Activated B cell treated with CpG ODN at 0.5 μM for 24 hours (primary cell): ENCODE measurements at regions not wholly inside any gene's neighbourhood (a gene's known extent, or its start where the extent isn't known, plus 50 kb on each side); places are given as distances from the start of the nearest gene placed in this dataset.

ENCODE experiments used
- ATAC-seq: fragments of 200-7000 bp; cut with Tn5 transposase; one replicate; pipeline ENCODE4 v1.10.0; 2021; ENCODE audit warnings: low read depth, mild to moderate bottlenecking, moderate library complexity
- CTCF ChIA-PET: fragments of 350-600 bp; sonication (Branson Sonifier 250); formaldehyde crosslinking; loops from one replicate; lab custom pipeline; 2021; ENCODE audit warnings: antibody characterized with exemption; lab: Charles Lee
- POLR2A ChIA-PET: fragments of 350-600 bp; sonication (Branson Sonifier 250); formaldehyde crosslinking; loops from one replicate; lab custom pipeline; 2021; ENCODE audit warnings: antibody characterized with exemption; lab: Charles Lee
- DNase-seq: peaks from one replicate; pipeline ENCODE4 v3.0.0; 2022
- H3K27ac Mint-ChIP-seq: one replicate; pipeline ENCODE4 v1.8.0; 2020; ENCODE audit warnings: mixed read lengths
- H3K27me3 Mint-ChIP-seq: one replicate; pipeline ENCODE4 v1.8.0; 2021; ENCODE audit warnings: mixed read lengths
- H3K36me3 Mint-ChIP-seq: one replicate; pipeline ENCODE4 v1.8.0; 2021; ENCODE audit warnings: low read depth, mixed read lengths
- H3K4me1 Mint-ChIP-seq: one replicate; pipeline ENCODE4 v1.8.0; 2021; ENCODE audit warnings: mixed read lengths
- H3K4me3 Mint-ChIP-seq: one replicate; pipeline ENCODE4 v1.8.0; 2020; ENCODE audit warnings: mild to moderate bottlenecking, mixed read lengths
- H3K9me3 Mint-ChIP-seq: one replicate; pipeline ENCODE4 v1.8.0; 2020; ENCODE audit warnings: mixed read lengths
- intact Hi-C: fragments of 100-400 bp; cut with micrococcal nuclease; formaldehyde crosslinking; loops from one replicate; pipeline ENCODE4 v1.15.1; 2024
- TF ChIP-seq, protein P1 (sequence below): fragments of 200-600 bp; IDR thresholded peaks from one replicate; pipeline ENCODE4 v1.8.0; 2022; ENCODE audit warnings: antibody characterized with exemption, mild to moderate bottlenecking

DNA sequence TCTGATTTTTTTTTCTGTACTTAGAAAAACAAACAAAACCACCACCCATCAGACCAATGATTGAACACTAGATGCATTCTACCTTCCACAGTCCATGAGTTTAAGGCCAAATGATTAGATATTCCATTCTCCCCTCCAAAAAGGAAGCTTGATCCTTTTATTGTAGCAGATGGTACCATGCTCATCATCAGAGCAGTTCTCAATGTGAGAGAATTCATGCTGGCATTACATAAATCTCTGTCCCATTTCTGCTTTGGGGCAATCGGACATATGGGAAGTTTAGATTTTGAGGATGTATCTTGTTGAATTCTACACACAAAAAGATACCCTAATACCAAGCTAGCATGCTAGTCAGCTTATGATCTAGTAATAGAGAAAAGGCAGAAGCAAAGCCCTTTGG lies 186.6 kb downstream of the RAD51AP2 start:
- no peaks in the 10 kb centered on the region for H3K4me1 Mint-ChIP-seq
- POLR2A ChIA-PET: no interaction called here
- ATAC-seq (no peak), DNase-seq (no peak)
- H3K9me3 Mint-ChIP-seq: no peaks in the 10 kb centered on the region
- intact Hi-C loops: no loop called here
- no peak overlapping the region for H3K27ac Mint-ChIP-seq
- no peak overlapping the region for H3K4me3 Mint-ChIP-seq
- H3K27me3 Mint-ChIP-seq: peaks cover 6% of the 10 kb centered on the region
- no peaks in the 10 kb centered on the region for H3K36me3 Mint-ChIP-seq
- TF ChIP-seq, protein P1, sequence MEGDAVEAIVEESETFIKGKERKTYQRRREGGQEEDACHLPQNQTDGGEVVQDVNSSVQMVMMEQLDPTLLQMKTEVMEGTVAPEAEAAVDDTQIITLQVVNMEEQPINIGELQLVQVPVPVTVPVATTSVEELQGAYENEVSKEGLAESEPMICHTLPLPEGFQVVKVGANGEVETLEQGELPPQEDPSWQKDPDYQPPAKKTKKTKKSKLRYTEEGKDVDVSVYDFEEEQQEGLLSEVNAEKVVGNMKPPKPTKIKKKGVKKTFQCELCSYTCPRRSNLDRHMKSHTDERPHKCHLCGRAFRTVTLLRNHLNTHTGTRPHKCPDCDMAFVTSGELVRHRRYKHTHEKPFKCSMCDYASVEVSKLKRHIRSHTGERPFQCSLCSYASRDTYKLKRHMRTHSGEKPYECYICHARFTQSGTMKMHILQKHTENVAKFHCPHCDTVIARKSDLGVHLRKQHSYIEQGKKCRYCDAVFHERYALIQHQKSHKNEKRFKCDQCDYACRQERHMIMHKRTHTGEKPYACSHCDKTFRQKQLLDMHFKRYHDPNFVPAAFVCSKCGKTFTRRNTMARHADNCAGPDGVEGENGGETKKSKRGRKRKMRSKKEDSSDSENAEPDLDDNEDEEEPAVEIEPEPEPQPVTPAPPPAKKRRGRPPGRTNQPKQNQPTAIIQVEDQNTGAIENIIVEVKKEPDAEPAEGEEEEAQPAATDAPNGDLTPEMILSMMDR: no peak
- CTCF ChIA-PET: no interaction called here

DNA sequence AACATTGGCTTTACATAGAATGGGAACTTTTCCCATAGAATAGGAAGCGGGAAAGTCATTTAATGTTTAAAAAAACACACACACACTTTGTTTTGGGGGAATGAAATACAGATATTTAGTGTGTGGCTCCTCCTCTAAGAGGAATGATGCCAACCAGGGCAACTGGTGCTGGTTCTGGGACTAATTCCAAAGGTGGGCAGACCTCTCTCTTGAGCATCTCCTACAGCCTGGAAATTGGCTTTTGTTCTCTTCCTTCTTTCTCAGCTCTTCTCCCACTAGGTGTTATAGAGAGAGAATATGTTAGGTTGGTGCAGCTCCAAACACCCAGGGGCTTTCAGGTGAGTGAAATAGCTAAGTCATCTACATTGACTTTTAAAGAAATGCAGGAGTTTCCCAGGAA lies 190.1 kb downstream of the RAD51AP2 start:
- ChIA-PET POLR2A (no interaction called here), CTCF (no interaction called here)
- no peak for DNase-seq
- Mint-ChIP-seq H3K9me3 (no peaks in the 10 kb centered on the region), H3K4me1 (no peaks in the 10 kb centered on the region), H3K27me3 (peaks cover 3% of the 10 kb centered on the region), H3K27ac (no peak overlapping the region), H3K36me3 (no peaks in the 10 kb centered on the region), H3K4me3 (no peak overlapping the region)
- no peak for ATAC-seq
- intact Hi-C loops: no loop called here
- TF ChIP-seq, protein P1: no peak

DNA sequence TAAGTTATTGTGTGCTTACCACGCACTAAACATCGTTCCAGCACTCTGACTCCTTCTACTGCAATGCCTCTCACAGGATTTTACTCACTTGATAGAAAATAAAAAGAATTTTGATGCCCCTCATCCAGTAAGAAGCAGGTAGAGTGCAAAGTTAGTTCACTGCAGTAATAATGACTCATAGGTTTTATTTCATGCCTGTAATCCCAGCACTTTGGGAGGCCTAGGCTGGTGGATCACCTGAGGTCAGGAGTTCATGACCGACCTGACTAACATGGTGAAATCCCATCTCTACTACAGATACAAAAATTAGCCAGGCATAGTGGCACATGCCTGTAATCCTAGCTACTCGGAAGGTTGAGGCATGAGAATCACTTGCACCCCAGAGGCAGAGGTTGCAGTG lies 190.6 kb downstream of the RAD51AP2 start:
- no peaks in the 10 kb centered on the region for H3K4me1 Mint-ChIP-seq
- ATAC-seq: no peak
- intact Hi-C loops: no loop called here
- TF ChIP-seq, protein P1: no peak
- peaks cover 3% of the 10 kb centered on the region for H3K27me3 Mint-ChIP-seq
- no peak overlapping the region for H3K27ac Mint-ChIP-seq
- DNase-seq: no peak
- no peak overlapping the region for H3K4me3 Mint-ChIP-seq
- no peaks in the 10 kb centered on the region for H3K9me3 Mint-ChIP-seq
- H3K36me3 Mint-ChIP-seq: no peaks in the 10 kb centered on the region
- POLR2A ChIA-PET: no interaction called here
- CTCF ChIA-PET: no interaction called here

DNA sequence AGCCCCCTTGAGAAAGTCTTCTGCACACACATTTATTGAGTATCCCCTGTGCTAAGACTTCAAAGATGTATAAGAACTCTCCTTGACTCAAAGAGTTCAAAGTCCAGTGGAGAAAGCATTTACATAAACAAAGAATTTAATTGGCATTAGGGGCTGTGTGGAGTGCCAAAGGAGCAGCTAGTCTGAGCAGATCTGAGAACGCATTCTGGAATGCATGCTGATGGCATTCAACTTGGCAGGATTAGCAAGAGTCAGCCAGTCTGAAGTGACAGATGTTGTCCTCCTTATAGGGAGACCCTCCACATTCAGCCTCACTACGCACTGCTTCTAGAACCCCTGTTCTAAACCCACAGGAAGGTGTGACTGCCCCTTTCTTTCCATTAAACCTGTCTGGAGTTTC lies 191.5 kb downstream of the RAD51AP2 start:
- no peak overlapping the region for H3K4me3 Mint-ChIP-seq
- CTCF ChIA-PET: no interaction called here
- H3K27ac Mint-ChIP-seq: no peak overlapping the region
- no peaks in the 10 kb centered on the region for H3K4me1 Mint-ChIP-seq
- intact Hi-C loops: no loop called here
- ATAC-seq: no peak
- POLR2A ChIA-PET: no interaction called here
- TF ChIP-seq, protein P1: no peak
- H3K36me3 Mint-ChIP-seq: no peaks in the 10 kb centered on the region
- peaks cover 3% of the 10 kb centered on the region for H3K27me3 Mint-ChIP-seq
- no peaks in the 10 kb centered on the region for H3K9me3 Mint-ChIP-seq
- DNase-seq: no peak

DNA sequence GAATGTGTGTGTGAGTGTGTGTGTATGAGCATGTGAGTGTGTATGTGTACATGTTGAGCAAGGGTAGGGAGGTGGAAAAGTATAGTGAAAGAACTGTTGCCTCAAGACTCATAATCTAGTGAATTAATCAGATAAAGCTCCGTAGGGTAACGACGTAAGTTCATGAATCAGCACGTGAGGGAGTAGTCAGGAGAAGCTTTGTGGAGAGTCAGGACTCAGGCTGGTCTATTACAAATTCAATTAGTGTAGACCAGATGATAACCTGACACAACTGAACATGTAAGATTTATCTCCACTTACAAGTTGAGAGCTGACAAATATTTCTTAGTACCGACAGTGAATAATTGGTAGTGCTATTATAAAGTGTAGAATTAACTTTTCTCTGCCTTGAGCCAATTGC lies 194.5 kb downstream of the RAD51AP2 start:
- TF ChIP-seq, protein P1: no peak
- CTCF ChIA-PET: interaction anchor here (1.4 kb wide), 1 partner anchor 14 kb away, joined by 4 read pairs; no protein-coding TSS in a partner anchor
- no peaks in the 10 kb centered on the region for H3K4me1 Mint-ChIP-seq
- H3K36me3 Mint-ChIP-seq: no peaks in the 10 kb centered on the region
- DNase-seq: no peak
- no peak overlapping the region for H3K4me3 Mint-ChIP-seq
- POLR2A ChIA-PET: no interaction called here
- intact Hi-C loops: no loop called here
- H3K9me3 Mint-ChIP-seq: no peaks in the 10 kb centered on the region
- ATAC-seq: no peak
- no peak overlapping the region for H3K27ac Mint-ChIP-seq
- H3K27me3 Mint-ChIP-seq: peaks cover 3% of the 10 kb centered on the region
